GM19468 (cell line): ENCODE measurements at regions not wholly inside any gene's neighbourhood (a gene's known extent, or its start where the extent isn't known, plus 50 kb on each side); places are given as distances from the start of the nearest gene placed in this dataset.

Source experiments
- ATAC-seq: cut with Tn5 transposase; IDR thresholded peaks from one replicate; pipeline ENCODE4 v1.9.1; 2021; ENCODE audit warnings: mild to moderate bottlenecking, moderate library complexity, moderate number of reproducible peaks; ENCODE audit not compliant: unreplicated experiment; ENCODE audit errors: extremely low read depth

- ATAC-seq: no peak
These were observed 125.0 kb upstream of the MEF2A start for GRCh38 chr15:99440551-99441443.

GRCh38 chr15:99441444-99441800, 124.4 kb upstream of the MEF2A start:
- ATAC-seq: no peak

GRCh38 chr15:99441871-99442251, 123.9 kb upstream of the MEF2A start:
- no peak for ATAC-seq

GRCh38 chr15:99442252-99442897, 123.4 kb upstream of the MEF2A start:
- no peak for ATAC-seq

- ATAC-seq: no peak
These were observed 122.6 kb upstream of the MEF2A start for GRCh38 chr15:99443056-99443756.

GRCh38 chr15:99443768-99444446, 121.9 kb upstream of the MEF2A start:
- no peak for ATAC-seq

- ATAC-seq: no peak
These were observed 120.4 kb upstream of the MEF2A start for GRCh38 chr15:99445272-99445850.

- no peak for ATAC-seq
These were observed 119.0 kb upstream of the MEF2A start for GRCh38 chr15:99446565-99447496.

GRCh38 chr15:99447497-99448371, 118.0 kb upstream of the MEF2A start:
- ATAC-seq: no peak

GRCh38 chr15:99449514-99449913, 116.3 kb upstream of the MEF2A start:
- ATAC-seq: no peak

- ATAC-seq: no peak
These were observed 114.9 kb upstream of the MEF2A start for GRCh38 chr15:99450896-99451358.

GRCh38 chr15:99451484-99451883, 114.3 kb upstream of the MEF2A start:
- no peak for ATAC-seq

GRCh38 chr15:99452010-99452409, 113.8 kb upstream of the MEF2A start:
- no peak for ATAC-seq

- peak; percentile 60 for ATAC-seq
These were observed 112.8 kb upstream of the MEF2A start for GRCh38 chr15:99452728-99453636.

GRCh38 chr15:99453637-99454030, 112.2 kb upstream of the MEF2A start:
- no peak for ATAC-seq

GRCh38 chr15:99454107-99454809, 111.5 kb upstream of the MEF2A start:
- no peak for ATAC-seq
